ENCODE measurements at regions not wholly inside any gene's neighbourhood (a gene's known extent, or its start where the extent isn't known, plus 50 kb on each side); places are given as distances from the start of the nearest gene placed in this dataset.
A peak's percentile ranks its signal among the peaks of the same experiment; 100 is the strongest.

GRCh38 chr6:113375950-113376846 is 480.9 kb upstream of the MARCKS start:
- no peak for DNase-seq (ENCODE audit: low spot score)

DNA sequence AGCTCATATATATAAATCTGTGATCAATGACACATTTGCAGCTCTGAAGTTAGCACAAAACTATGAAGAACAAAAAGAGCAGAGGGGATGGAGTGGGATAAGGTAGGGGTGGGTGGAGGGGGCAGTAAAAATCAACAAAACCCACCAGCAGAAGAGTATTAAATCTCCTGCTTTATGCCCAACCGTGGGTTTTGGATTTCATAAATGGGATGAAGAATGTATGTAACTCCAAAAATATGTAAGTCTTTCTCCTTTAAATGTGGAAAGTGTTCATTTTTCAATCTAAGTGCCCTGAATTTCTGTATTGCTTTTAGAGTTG is 480.3 kb upstream of the MARCKS start:
- no peak for DNase-seq (ENCODE audit: low spot score)

DNA sequence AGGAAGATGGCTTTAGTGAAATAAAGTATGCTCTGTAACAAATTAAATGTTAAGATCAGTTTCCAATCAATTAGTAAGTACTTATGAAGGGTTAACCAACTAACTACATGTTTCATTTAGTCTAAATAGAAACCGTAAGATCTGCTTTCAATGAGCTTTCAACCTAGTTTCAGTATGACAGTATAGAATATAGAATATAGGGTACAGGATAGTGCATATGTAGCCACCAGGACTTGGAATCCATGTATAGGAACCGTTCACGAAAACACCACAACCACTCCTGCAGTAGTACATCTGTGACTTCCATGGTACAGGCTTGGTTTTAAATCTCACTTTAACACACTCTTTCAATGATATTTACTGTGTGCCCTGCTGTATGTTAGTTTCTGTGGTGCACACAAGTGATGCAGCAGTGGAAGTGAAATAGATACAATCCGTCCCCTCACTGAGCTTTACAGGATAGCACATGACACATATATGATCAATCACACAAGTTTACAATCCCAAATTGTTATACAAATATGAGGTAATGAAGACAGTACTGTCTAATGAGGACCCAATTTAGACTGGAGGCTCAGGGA is 479.7 kb upstream of the MARCKS start:
- DNase-seq (ENCODE audit: low spot score): no peak

GRCh38 chr6:113380591-113380990 is 476.6 kb upstream of the MARCKS start:
- DNase-seq (ENCODE audit: low spot score): no peak

GRCh38 chr6:113381232-113381631 is 475.9 kb upstream of the MARCKS start:
- no peak for DNase-seq (ENCODE audit: low spot score)

GRCh38 chr6:113381959-113382358 is 475.2 kb upstream of the MARCKS start:
- peak; percentile 45 for DNase-seq (ENCODE audit: low spot score)

DNA sequence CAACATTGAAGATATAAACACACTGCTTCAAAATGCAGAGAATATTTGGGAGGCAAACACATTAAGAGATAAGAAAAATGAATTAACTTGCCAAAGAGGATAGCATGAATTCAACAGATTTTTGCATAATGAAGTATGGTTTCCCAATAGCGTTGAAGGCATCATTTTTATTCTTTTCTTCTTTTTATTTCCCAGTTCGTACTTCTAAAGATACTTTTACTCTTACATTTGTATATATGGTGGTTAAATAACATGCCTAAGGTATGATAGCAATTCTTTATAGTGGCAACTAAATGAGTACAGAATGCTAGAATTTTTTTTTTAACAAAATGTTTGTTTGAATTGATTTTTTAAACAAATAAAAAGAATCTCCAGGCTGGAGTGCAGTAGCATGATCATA is 473.4 kb upstream of the MARCKS start:
- DNase-seq (ENCODE audit: low spot score): no peak

- DNase-seq (ENCODE audit: low spot score): no peak
Measured at GRCh38 chr6:113385020-113385431, 472.1 kb upstream of the MARCKS start.

DNA sequence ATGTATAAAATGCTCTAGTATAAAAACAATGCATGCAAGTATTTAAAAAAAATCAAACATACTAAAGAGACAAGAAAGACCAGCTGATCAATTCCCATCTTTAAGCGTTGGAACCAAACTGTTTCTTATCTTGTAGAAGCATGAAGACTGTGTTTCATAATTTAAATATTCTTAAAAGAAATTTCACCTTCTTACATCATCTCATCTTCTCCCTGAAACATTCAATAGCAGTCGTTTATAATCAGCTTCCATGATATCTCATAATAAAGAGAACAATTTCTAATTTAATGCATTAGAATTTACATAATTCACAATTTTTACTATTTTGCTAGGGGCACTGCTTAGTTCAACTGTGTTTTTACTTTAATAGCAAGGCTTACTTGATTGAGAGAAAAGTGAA is 468.1 kb upstream of the MARCKS start:
- DNase-seq (ENCODE audit: low spot score): no peak

- no peak for DNase-seq (ENCODE audit: low spot score)
Measured at GRCh38 chr6:113392551-113393055, 464.5 kb upstream of the MARCKS start.

GRCh38 chr6:113394216-113394615 is 462.9 kb upstream of the MARCKS start:
- no peak for DNase-seq (ENCODE audit: low spot score)

GRCh38 chr6:113394729-113395128 is 462.4 kb upstream of the MARCKS start:
- no peak for DNase-seq (ENCODE audit: low spot score)

DNA sequence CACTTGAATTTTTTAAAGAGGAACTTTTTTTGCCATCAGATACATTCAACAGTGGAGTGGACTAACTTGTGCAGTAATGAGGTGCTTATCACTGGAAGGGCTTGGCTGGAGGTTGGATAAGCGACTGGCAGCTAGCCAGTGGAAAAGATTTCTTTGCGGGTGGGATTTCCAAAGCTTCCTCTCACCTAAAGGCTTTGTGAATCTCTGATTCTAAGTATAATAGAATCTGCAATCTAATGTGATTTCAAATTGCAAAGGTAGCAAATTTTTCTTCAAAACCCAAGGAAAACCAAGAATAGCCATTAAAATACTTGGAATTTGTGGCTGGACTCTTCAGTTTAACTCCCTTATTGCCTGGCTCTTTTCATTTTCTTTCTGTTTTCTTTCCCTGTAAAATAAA is 460.4 kb upstream of the MARCKS start:
- no peak for DNase-seq (ENCODE audit: low spot score)

DNA sequence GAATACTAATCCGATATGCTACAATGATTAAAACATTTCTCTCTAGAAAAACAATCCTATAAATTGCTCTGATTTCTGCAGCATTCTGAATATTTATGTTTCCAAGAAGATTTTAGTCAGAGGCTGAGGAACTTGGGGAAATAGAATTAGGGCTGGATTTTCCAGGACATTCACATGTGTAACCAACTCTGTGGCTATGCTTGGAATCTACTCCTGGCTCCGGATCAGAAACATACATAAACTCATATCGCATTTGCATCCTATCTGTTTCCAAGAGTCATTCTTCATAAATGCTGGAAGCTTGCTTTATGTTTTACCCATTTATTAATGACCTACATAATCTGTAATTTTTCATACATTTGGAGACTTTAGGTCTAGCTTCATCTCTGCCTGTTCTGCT is 459.9 kb upstream of the MARCKS start:
- DNase-seq (ENCODE audit: low spot score): no peak

DNA sequence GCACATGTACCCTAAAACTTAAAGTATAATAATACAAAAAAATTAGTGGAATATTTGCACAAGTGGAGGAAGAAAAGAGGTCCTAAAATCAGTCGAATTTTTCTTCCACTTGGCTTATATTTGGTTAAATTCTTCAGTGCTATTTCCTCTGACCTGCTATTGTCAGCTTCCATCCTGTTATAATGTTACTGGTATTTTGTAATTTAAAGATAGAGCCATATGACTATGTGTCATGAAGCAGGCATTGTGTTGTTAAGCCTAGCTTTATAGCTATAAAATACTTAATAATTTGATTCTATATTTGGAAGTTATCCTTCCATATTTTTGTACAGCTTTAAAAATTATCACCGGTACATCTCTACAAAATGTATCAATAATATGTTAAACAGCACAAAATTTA is 455.9 kb upstream of the MARCKS start:
- DNase-seq (ENCODE audit: low spot score): no peak

DNA sequence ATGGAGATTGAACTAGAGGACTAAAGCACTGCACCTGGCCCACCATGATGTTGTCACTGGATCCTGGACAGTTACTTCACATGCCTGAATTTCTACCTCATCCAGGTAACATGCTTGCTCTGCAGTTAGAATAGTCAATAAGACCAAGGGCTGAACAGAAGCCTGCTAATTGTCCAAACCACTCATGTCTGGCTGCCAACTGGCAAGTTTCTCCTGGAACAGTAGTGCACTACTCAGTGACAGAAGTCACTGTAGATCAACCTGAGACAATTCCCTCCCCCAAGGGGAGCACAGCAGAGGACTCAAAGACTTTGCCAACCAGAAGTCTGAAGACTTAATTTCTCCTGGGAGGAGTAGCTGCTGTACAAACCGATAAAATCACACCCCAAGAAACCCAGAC is 454.6 kb upstream of the MARCKS start:
- DNase-seq (ENCODE audit: low spot score): no peak

GRCh38 chr6:113403966-113404595 is 453.1 kb upstream of the MARCKS start:
- no peak for DNase-seq (ENCODE audit: low spot score)

GRCh38 chr6:113405326-113406047 is 451.7 kb upstream of the MARCKS start:
- no peak for DNase-seq (ENCODE audit: low spot score)

DNA sequence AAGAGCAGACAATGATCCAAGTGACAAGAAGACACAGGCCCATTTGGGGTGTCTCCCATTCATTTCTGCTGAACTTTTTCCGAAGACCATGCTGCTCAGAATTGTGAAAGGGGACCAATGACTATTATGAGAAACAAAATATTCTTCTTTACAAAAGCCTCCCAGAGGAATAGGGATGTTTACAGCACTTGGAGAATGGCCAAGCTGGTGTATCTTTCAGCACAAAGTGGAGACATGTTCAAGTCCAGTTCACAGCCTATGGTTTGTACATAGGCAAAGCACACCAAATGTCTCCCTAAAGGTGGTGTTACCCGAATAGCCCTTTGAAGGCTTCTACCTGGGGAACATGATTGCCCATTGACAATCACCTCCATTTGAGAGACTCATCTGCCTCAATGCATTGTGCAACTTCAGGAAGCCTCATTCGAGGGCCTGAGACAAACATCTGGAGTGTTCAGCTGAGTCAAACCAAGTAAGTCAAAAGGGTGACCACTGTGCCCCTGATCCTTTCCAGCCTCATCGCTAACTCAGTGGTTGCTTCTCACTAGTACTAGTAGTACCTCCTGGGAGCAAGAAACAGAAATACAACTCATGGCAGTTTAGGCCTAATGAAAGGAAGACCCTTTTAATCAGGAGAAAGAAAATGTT is 451.0 kb upstream of the MARCKS start:
- DNase-seq (ENCODE audit: low spot score): no peak

- no peak for DNase-seq (ENCODE audit: low spot score)
Measured at GRCh38 chr6:113411011-113411410, 446.1 kb upstream of the MARCKS start.

- DNase-seq (ENCODE audit: low spot score): no peak
Measured at GRCh38 chr6:113412589-113413357, 444.4 kb upstream of the MARCKS start.
